HG03558 (cell line): ENCODE measurements at regions not wholly inside any gene's neighbourhood (a gene's known extent, or its start where the extent isn't known, plus 50 kb on each side); places are given as distances from the start of the nearest gene placed in this dataset.

Experiments used
- ATAC-seq: cut with Tn5 transposase; IDR thresholded peaks from one replicate; pipeline ENCODE4 v1.9.1; 2021; ENCODE audit warnings: moderate number of reproducible peaks; ENCODE audit not compliant: unreplicated experiment; ENCODE audit errors: extremely low read depth

GRCh38 chr2:18387441-18388206 is 172.8 kb downstream of the RDH14 start:
- ATAC-seq = peak; percentile 70

DNA sequence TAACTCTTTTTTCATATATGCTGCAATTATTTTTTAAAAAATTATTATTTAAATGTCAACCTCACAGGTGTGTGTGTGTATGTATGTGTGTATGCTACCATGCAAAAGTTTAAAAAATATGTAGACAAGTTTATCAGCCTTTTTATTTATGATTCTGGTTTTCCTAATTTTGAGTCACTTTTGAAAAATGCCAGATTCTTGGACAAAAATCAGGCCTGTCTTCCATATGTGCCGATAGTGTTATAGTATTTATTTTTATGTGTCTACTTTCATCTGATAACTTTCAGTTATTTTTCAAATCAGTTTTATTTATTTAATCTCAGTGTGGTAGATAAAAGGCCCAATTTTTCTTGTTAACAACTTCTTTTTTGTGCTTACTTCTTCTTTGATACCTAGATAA is 176.2 kb downstream of the RDH14 start:
- ATAC-seq = no peak

GRCh38 chr2:18381386-18381785 is 179.1 kb downstream of the RDH14 start:
- ATAC-seq = no peak

DNA sequence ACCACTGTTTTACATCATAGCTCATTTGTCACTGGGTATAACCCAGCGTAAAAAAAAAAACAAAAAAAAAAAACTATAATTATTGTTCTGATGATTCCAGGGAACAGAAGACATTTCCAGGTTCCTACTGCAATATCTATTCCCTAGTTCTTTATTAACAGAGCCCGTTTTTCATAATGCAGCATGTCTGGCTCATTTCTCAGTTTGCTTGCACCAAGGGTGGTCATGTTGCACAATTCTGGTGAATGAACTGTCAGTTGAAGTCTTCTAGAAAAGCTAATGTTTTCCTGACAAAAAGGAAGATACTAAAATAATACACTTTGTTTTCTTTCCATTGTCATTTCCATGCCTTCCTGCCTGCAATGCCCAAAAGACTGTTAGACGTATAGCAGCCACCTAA is 180.1 kb downstream of the RDH14 start:
- ATAC-seq = no peak

- no peak for ATAC-seq
Observed at GRCh38 chr2:18379870-18380269, 180.6 kb downstream of the RDH14 start.

DNA sequence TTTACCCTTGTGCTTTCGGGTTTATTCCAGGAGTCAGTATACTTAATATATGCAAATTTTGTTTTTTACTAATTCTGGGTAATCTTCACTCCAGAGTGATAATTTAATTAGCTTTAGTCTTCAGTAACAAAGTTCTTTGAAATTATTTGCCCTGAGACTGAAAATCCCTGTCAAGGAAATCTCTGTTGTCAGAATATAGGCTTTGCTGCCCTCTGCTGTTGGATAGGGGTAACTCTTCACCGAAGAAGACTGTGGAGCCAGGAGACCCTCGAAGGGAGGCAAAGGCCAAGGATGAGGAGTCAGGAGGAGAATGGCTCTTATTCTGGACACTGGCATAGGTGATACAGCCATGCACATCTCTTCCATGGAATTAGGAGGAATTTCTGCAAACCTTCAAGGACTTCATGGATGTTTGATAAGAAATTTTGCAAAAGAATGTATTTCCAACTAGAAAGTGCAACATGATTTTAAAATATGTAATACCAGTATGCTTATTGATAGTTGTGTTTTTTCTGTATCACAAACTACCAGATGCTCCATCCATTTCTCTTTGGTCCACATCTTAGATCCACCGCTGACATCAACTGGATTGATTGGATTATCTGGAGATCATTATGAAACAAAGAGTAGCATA is 182.3 kb downstream of the RDH14 start:
- peak; percentile 51 for ATAC-seq

GRCh38 chr2:18376936-18377335 is 183.5 kb downstream of the RDH14 start:
- no peak for ATAC-seq

GRCh38 chr2:18373664-18374063 is 186.8 kb downstream of the RDH14 start:
- no peak for ATAC-seq

DNA sequence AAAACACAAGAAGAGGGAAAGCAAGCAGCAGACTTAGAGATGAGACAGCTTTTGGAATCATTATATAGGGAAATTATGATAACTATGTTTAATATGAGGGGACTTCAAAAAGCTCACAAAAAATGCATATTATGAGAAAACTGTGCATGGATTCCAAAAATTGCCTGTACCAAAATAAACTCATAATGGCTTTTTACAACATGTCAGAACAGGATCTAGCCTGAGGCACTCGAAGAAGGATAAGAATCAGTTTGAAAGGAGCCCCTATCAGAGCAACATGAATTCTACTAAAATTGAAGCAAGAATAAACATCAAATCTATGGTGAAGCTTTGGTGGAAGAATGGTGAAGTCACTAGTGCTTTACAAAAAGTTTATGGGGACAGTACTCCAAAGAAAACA is 187.4 kb downstream of the RDH14 start:
- ATAC-seq = no peak

- no peak for ATAC-seq
Observed at GRCh38 chr2:18372641-18373040, 187.8 kb downstream of the RDH14 start.

DNA sequence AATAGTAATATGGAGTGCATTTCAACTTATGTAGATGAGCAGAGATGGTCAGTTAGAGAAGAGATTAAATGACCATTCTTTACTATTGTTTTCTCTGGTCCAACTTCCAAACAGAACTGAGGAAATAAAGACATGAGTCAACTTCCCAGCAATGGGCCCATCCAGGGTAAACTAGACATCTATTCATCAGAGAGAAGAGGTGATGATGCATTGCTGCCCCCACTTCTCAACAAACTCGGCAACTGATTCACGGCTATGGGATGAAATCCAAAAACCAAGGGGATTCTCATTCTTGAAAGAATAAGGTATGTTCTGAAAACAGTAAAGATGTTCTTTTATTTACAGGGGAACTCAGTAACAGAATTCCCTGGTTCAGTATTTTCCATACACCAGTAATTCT is 190.7 kb downstream of the RDH14 start:
- ATAC-seq = no peak

GRCh38 chr2:18368008-18368407 is 192.4 kb downstream of the RDH14 start:
- ATAC-seq = no peak

DNA sequence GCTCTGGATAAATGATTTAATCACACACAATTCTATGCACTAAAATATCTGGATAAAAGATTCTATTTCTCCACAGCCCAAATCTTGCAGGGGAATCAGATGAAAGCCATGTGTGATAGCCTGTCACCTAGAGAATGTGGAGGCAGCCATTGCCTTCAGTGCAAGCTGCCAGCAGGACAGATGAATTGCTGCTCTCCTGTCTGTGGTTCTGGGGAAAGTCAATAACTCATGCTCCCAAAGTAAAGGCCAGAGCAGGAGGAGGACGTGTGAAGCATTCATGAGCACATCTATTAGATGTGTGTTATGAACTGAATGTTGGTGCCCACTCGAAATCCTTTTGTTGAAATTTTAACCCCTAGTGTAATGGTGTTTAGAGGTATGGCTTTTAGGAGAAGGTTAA is 195.1 kb downstream of the RDH14 start:
- ATAC-seq = no peak

GRCh38 chr2:18363348-18363747 is 197.1 kb downstream of the RDH14 start:
- no peak for ATAC-seq

GRCh38 chr2:18362696-18363095 is 197.8 kb downstream of the RDH14 start:
- no peak for ATAC-seq

DNA sequence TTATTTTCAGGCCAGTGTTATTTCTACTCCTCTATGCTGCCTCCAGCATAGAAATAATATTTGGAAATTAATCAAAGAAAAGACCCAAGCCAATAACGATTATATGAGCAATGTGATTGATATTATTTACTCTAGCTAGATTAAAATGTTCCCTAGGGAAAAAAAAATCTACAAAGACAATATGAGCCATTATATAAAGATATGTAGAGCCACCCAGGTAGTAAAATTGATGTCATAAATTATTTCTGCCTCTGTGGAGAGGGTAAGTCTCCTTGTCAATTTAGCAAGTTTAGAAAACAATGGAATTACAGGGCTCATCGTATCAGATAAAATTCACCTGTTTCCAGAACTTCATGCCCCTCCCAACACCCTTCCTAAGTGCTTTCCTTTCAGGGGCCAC is 202.9 kb downstream of the RDH14 start:
- ATAC-seq = no peak

DNA sequence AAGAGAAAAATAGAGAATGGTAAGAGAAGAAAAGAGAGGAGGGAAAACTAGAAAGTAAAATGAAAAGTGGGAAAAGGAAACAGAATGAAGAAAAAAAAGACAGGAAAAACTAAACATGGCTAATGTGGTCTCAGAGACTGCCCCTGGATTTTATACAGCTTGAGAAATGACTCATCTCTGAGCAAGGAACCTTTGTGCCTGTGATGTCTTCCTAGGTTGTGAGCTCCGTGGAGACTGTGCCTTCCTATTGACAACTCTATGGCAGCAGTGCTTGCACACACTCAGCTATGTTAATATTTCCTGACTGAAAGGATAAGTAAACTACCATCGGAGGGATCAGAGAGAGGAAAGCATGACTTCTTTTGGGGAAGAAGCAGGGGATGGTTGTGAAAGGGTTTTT is 203.8 kb downstream of the RDH14 start:
- ATAC-seq = no peak

GRCh38 chr2:18349421-18349820 is 211.0 kb downstream of the RDH14 start:
- no peak for ATAC-seq

GRCh38 chr2:18346874-18347273 is 213.6 kb downstream of the RDH14 start:
- no peak for ATAC-seq

GRCh38 chr2:18346344-18346743 is 214.1 kb downstream of the RDH14 start:
- ATAC-seq = no peak

GRCh38 chr2:18345848-18346247 is 214.6 kb downstream of the RDH14 start:
- no peak for ATAC-seq

DNA sequence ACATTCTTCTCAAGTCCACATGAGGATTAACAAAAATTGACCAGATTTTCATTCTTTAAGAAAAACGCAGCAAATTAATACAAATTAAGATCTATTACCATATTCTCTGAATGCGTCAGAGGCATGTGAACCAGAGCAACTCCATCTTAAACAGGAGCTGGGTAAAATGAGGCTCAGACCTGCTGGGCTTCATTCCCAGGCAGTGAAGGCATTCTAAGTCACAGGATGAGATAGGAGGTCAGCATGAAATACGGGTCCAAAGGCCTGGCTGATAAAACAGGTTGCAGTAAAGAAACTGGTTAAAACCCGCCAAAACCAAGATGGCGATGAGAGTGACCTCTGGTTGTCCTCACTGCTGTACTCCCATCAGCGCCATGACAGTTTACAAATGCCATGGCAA is 217.6 kb downstream of the RDH14 start:
- no peak for ATAC-seq
